GM12874 (cell line): ENCODE measurements at regions not wholly inside any gene's neighbourhood (a gene's known extent, or its start where the extent isn't known, plus 50 kb on each side); places are given as distances from the start of the nearest gene placed in this dataset.

ENCODE experiments used
- TF ChIP-seq, protein P1 (sequence below): IDR thresholded peaks from 2 replicates; pipeline ENCODE4 v1.5.1; 2011; ENCODE audit warnings: low read depth, mild to moderate bottlenecking, control low read depth, low read length, moderate library complexity; ENCODE audit not compliant: insufficient read depth

DNA sequence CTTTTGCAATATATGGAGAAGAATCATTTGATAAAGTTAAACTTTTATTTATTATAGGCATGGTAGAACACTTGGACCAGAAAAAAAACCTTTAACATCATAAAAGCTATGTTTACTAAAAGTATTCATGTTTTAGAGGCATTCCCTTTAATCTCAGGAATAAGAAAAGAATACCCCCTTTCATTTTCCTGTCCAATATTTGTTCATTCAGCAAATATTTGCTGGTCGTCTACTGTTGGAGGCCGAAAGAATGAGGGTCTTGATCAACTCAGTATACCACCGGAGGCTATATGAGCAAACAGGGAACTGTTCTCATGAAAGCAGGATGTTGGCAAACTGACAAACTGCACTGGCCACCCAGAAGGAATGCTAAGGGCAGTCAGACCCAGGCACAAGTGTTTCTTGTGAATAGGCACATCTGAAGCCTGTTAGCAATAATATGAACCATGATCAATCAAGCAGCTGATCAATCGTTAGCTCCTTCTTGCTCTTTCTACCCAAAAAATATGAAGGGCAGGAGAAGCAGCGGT is 480.8 kb upstream of the FAT1 start:
- TF ChIP-seq, protein P1, sequence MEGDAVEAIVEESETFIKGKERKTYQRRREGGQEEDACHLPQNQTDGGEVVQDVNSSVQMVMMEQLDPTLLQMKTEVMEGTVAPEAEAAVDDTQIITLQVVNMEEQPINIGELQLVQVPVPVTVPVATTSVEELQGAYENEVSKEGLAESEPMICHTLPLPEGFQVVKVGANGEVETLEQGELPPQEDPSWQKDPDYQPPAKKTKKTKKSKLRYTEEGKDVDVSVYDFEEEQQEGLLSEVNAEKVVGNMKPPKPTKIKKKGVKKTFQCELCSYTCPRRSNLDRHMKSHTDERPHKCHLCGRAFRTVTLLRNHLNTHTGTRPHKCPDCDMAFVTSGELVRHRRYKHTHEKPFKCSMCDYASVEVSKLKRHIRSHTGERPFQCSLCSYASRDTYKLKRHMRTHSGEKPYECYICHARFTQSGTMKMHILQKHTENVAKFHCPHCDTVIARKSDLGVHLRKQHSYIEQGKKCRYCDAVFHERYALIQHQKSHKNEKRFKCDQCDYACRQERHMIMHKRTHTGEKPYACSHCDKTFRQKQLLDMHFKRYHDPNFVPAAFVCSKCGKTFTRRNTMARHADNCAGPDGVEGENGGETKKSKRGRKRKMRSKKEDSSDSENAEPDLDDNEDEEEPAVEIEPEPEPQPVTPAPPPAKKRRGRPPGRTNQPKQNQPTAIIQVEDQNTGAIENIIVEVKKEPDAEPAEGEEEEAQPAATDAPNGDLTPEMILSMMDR: no peak

DNA sequence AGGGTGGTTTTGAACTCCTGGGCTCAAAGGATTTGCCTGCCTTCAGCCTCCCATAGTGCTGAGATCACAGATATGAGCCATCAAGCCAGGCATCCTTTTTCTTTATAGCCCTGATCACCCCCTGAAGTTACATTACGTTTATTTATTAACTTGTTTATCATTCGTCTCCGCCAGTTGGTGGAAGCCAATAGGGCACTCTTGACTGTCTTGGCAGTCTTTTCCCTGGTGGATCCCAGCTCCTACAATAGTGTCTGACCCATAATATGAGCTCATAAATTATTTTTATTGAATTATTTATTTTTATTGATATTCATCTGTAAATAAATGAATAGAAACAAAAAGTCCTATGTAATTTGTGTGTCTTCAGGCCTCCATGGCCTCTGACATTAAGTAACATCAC is 484.3 kb upstream of the FAT1 start:
- TF ChIP-seq, protein P1: no peak

DNA sequence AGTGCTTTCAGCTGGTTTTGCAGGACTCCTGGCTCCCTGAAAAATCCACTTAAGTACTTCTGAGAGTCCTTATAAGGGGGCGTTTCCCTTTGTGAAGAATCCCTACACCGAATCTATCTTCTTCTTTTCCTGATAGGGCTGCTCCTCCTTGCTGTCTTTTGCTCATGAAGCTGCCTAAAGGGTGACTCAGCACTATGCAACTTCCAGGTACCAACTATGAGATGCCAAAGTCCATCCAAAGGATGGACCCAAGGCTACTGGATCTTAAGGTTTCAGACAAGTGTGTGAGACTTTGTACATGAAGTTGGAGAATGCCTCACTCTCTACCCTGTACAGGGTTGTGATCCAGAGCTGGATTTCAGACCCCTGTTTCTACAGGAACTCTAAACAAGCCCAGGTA is 485.0 kb upstream of the FAT1 start:
- TF ChIP-seq, protein P1: no peak

DNA sequence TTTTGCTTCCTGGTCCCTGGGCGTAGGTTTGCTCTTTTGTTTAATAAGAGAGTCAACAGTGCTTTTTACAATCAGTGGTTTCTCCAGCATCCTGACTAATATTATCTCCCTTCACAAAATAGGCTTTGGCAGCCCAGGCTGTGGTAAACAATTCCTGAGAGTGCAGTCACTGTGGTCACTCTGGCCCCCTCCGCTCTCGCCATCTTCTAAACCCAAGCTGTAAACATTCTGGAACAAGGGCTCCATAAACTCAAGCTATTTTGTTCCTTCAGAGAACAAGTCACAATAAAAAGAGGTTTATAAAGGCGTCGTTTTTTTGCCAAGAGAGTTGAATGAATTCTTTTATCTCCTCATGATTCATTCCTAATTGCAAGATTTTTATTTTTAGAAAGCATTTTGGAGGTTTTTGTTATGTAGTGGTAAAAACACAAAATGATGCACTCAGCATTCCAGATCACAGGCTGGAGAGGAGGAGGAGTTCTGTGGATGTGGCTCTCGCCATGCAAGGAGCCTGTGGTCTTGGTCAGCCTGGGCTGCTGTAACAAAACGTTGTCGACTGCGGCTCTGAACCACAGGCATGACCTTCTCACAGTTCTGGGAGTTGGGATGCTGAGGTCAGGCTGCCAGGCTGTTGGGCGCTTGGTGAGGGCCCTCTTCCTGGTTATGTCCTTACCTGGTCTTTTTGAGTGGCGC is 486.4 kb upstream of the FAT1 start:
- TF ChIP-seq, protein P1: no peak

- TF ChIP-seq, protein P1: no peak
Measured at GRCh38 chr4:187212446-187213080, 488.9 kb upstream of the FAT1 start.

DNA sequence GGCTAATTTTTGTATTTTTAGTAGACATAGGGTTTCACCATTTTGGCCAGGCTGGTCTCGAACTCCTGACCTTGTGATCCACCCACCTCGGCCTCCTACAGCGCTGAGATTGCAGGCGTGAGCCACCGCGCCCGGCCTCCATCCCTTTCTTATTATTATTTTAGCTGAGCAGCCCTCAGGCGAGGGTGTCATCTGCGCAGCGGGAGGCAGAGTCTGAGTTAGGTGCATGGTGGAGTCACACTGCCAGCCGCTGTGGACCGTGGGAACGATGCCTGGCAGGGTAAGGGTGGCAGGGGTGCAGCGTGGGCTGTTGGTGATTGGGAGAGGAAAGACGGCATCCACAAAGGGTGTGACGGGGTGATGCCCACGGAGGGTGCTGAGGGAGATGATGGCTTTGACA is 491.8 kb upstream of the FAT1 start:
- TF ChIP-seq, protein P1: no peak

- TF ChIP-seq, protein P1: no peak
Measured at GRCh38 chr4:187218705-187219245, 495.1 kb upstream of the FAT1 start.
